D721Med (cell line): ENCODE measurements at regions not wholly inside any gene's neighbourhood (a gene's known extent, or its start where the extent isn't known, plus 50 kb on each side); places are given as distances from the start of the nearest gene placed in this dataset.
"Not testable (repeated sequence)": the region's sequence is repeated elsewhere in the genome, so short reads cannot be mapped to it uniquely, and the experiment has no call there.

ENCODE experiments used
- DNase-seq: peaks from one replicate; pipeline ENCODE4 v3.0.0; 2011; ENCODE audit warnings: low spot score; ENCODE audit not compliant: insufficient read length
- FAIRE-seq: peaks from 2 replicates; lab custom pipeline; 2011; peaks lifted over from hg19 to GRCh38; lab: Jason Lieb, UNC
- TF ChIP-seq, protein P1 (sequence below): IDR thresholded peaks from 2 replicates; pipeline ENCODE4 v1.5.1; 2012; ENCODE audit warnings: mild to moderate bottlenecking, control low read depth; ENCODE audit not compliant: insufficient read depth; ENCODE audit errors: missing control alignments

- no peak for FAIRE-seq
- TF ChIP-seq, protein P1, sequence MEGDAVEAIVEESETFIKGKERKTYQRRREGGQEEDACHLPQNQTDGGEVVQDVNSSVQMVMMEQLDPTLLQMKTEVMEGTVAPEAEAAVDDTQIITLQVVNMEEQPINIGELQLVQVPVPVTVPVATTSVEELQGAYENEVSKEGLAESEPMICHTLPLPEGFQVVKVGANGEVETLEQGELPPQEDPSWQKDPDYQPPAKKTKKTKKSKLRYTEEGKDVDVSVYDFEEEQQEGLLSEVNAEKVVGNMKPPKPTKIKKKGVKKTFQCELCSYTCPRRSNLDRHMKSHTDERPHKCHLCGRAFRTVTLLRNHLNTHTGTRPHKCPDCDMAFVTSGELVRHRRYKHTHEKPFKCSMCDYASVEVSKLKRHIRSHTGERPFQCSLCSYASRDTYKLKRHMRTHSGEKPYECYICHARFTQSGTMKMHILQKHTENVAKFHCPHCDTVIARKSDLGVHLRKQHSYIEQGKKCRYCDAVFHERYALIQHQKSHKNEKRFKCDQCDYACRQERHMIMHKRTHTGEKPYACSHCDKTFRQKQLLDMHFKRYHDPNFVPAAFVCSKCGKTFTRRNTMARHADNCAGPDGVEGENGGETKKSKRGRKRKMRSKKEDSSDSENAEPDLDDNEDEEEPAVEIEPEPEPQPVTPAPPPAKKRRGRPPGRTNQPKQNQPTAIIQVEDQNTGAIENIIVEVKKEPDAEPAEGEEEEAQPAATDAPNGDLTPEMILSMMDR: no peak
Measured at GRCh38 chr1:214740471-214740870, 137.5 kb downstream of the CENPF start.

GRCh38 chr1:214747050-214747635 is 144.1 kb downstream of the CENPF start:
- FAIRE-seq (no peak), DNase-seq (no peak)

More at GRCh38 chr1:214740471-214740870, 137.5 kb downstream of the CENPF start:
- DNase-seq: no peak

DNA sequence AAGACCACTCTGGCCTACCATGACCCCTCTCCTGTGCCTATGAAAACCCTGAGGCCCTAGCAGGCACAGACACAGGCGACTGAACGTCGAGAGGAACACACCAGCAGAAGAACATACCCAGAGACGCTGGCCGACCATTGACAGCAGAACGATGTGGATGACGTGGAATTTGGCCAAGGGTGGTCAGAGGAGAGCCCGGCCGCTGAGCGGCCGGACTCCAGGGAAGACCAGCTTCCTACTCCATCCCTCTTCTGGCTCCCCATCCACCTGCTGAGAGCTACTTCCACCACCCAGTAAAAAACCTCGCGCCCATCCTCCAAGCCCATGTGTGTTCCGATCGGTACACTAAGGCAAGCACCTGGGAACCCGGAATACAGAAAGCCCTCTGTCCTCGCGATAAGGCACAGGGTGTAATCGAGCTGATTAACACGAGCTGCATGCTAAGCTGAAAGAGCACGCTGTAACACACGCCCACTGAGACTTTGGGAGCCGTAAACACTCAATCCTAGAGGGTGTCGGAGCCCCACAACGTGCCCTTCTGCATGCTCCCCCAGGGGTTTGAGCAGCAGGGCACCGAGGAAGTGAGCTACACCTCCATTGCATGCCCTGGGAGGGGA is 150.3 kb downstream of the CENPF start:
- no peak for FAIRE-seq
- TF ChIP-seq, protein P1: no peak
- DNase-seq: no peak

More at GRCh38 chr1:214747050-214747635, 144.1 kb downstream of the CENPF start:
- TF ChIP-seq, protein P1: no peak

- FAIRE-seq (no peak), DNase-seq (no peak)
- TF ChIP-seq, protein P1: no peak
Measured at GRCh38 chr1:214761030-214761429, 158.0 kb downstream of the CENPF start.

GRCh38 chr1:214762902-214763301 is 159.9 kb downstream of the CENPF start:
- no peak for DNase-seq
- no peak for FAIRE-seq
- TF ChIP-seq, protein P1: no peak

GRCh38 chr1:214764502-214764901 is 161.5 kb downstream of the CENPF start:
- TF ChIP-seq, protein P1: no peak
- FAIRE-seq: no peak
- no peak for DNase-seq

DNA sequence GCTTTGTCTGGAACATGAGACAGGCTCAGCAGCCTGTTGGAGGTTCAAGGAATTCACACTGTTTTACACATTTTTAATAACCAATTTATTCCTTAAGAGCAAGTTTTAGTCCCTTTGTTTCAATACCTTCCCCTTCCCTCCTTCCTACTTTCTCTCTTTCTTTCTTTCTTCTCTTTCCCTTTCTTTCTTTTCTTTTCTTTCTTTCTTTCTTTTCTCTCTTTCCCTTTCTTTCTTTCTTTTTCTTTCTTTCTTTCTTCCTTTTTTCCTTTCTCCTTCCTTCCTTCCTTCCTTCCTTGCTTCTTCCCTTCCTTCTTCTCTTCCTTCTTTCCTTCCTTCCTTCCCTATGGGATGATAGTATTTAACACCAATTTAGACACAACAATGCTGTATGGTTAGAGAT is 164.2 kb downstream of the CENPF start:
- no peak for FAIRE-seq
- no peak for DNase-seq

GRCh38 chr1:214769666-214770065 is 166.7 kb downstream of the CENPF start:
- not testable (repeated sequence) for FAIRE-seq, DNase-seq

More for the DNA sequence above, 164.2 kb downstream of the CENPF start:
- TF ChIP-seq, protein P1: no peak
